ENCODE measurements at regions not wholly inside any gene's neighbourhood (a gene's known extent, or its start where the extent isn't known, plus 50 kb on each side); places are given as distances from the start of the nearest gene placed in this dataset.

DNA sequence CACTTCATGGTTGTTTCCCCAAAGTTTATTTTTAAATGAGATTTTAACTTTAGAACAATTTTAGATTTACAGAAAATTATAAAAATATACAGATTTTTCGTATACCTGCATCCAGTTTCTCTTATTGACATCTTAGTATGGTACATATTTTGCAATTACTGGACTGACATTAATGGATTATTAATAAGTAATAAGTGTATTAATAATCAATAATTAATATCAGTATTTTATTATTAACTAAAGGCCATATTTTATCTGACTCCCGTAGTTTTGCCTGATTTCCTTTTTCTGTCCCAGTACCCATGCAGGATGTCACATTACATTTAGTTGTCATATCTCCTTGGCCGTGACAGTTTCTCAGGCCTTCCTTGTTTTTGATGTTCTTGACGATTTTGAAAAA lies 307.0 kb downstream of the C6orf118 start:
- TF ChIP-seq, protein P1, sequence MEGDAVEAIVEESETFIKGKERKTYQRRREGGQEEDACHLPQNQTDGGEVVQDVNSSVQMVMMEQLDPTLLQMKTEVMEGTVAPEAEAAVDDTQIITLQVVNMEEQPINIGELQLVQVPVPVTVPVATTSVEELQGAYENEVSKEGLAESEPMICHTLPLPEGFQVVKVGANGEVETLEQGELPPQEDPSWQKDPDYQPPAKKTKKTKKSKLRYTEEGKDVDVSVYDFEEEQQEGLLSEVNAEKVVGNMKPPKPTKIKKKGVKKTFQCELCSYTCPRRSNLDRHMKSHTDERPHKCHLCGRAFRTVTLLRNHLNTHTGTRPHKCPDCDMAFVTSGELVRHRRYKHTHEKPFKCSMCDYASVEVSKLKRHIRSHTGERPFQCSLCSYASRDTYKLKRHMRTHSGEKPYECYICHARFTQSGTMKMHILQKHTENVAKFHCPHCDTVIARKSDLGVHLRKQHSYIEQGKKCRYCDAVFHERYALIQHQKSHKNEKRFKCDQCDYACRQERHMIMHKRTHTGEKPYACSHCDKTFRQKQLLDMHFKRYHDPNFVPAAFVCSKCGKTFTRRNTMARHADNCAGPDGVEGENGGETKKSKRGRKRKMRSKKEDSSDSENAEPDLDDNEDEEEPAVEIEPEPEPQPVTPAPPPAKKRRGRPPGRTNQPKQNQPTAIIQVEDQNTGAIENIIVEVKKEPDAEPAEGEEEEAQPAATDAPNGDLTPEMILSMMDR (IDR thresholded peaks at IDR 0.05) = no peak

DNA sequence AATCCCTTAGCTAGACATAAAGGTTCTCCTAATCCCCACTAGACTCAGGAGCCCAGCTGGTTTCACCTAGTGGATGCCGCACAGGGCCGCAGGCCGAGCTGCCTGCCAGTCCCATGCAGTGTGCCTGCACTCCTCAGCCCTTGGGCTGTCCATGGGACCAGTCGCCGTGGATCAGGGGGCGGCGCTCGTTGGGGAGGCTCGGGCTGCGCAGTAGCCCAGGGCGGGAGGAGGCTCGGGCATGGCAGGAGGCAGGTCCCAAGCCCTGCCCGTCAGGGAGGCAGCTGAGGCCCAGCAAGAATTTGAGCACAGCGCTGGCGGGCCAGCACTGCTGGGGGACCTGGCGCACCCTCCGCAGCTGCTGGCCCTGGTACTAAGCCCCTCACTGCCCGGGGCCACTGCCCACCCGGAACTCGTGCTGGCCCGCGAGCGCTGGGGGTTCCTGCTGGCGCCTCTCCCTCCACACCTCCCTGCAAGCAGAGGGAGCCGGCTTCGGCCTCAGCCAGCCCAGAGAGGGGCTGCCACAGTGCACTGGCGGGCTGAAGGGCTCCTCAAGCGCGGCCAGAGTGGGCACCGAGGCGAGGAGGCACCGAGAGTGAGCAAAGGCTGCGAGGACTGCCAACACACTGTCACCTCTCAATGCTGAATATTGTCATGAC lies 307.8 kb downstream of the C6orf118 start:
- TF ChIP-seq, protein P1 (IDR thresholded peaks at IDR 0.05) = no peak

- TF ChIP-seq, protein P1 (IDR thresholded peaks at IDR 0.05) = no peak
Observed at GRCh38 chr6:164998297-164998696, 311.1 kb downstream of the C6orf118 start.

- TF ChIP-seq, protein P1 (IDR thresholded peaks at IDR 0.05) = no peak
Observed at GRCh38 chr6:164996838-164997237, 312.6 kb downstream of the C6orf118 start.

GRCh38 chr6:164991573-164991972 lies 317.8 kb downstream of the C6orf118 start:
- TF ChIP-seq, protein P1 (IDR thresholded peaks at IDR 0.05) = no peak

- TF ChIP-seq, protein P1 (IDR thresholded peaks at IDR 0.05) = no peak
Observed at GRCh38 chr6:164990901-164991300, 318.5 kb downstream of the C6orf118 start.

DNA sequence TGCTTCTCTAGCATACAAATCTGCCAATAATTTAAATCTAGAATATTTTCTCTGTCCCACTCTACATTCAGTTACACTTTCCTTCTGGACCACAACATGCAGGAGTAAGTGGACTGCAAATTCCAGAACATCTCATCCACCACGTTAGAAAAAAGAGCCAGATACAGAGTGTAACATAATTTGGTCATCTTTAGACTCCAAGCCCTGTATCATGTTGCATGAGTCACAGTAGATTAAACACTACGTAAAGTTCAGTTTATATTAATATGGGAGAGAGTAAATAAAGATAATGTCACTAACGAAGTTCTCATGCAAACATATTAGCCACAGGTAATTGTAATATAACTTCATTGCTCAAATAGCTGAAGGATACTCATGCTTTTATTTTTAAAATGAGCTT lies 327.0 kb downstream of the C6orf118 start:
- TF ChIP-seq, protein P1 (IDR thresholded peaks at IDR 0.05) = no peak

DNA sequence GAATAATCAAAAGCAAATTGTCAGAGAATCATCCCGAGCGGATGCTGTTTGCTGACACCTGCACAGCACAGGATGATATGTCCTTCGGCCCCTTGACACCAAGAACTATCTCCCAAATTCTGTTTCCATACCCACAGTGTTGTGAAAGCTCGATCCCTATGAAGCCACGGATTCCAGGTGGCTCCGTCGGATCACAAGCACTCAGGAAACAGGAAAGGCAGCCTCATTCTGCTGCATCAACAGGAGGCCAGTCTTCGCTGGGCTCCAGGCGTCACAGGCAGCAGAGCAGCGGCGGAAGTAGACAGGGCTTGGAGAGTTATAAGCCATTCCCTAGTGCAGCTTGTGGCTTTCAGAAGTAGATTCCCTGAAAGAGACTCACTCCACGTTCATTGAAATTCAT lies 342.3 kb downstream of the C6orf118 start:
- TF ChIP-seq, protein P1 (IDR thresholded peaks at IDR 0.05) = no peak
